H9 (cell line): ENCODE measurements at regions not wholly inside any gene's neighbourhood (a gene's known extent, or its start where the extent isn't known, plus 50 kb on each side); places are given as distances from the start of the nearest gene placed in this dataset.

ENCODE experiments used
- DNase-seq: peaks from one replicate; pipeline ENCODE4 v3.0.0-alpha.2; 2017
- H2AFZ ChIP-seq: one replicate; pipeline ENCODE4 v1.6.1; 2013; ENCODE audit warnings: mild to moderate bottlenecking, low read length, control low read depth, moderate library complexity
- H2AK5ac ChIP-seq: 2 replicates; pipeline ENCODE4 v1.6.1; 2013; ENCODE audit warnings: low read length, control low read depth, mixed read lengths; ENCODE audit not compliant: insufficient read length
- H2BK120ac ChIP-seq: one replicate; pipeline ENCODE4 v1.6.1; 2013; ENCODE audit warnings: low read depth, mild to moderate bottlenecking, low read length, control low read depth, inconsistent platforms; ENCODE audit not compliant: poor library complexity, severe bottlenecking
- H2BK12ac ChIP-seq: 2 replicates; pipeline ENCODE4 v1.6.1; 2013; ENCODE audit warnings: low read length, control low read depth, mixed read lengths, low read depth; ENCODE audit not compliant: insufficient read length
- H2BK15ac ChIP-seq: 2 replicates; pipeline ENCODE4 v1.6.1; 2013; ENCODE audit warnings: low read depth, low read length, control low read depth
- H2BK20ac ChIP-seq: one replicate; pipeline ENCODE4 v1.6.1; 2013; ENCODE audit warnings: low read depth, mild to moderate bottlenecking, low read length, control low read depth, inconsistent platforms; ENCODE audit not compliant: poor library complexity, severe bottlenecking
- H2BK5ac ChIP-seq: 2 replicates; pipeline ENCODE4 v1.6.1; 2013; ENCODE audit warnings: low read length, control low read depth, mixed read lengths; ENCODE audit not compliant: insufficient read length
- H3K14ac ChIP-seq: 2 replicates; pipeline ENCODE4 v1.6.1; 2013; ENCODE audit warnings: low read length, control low read depth; ENCODE audit not compliant: insufficient read depth
- H3K18ac ChIP-seq: 2 replicates; pipeline ENCODE4 v1.6.1; 2013; ENCODE audit warnings: low read depth, mild to moderate bottlenecking, mixed read lengths, low read length, control low read depth; ENCODE audit not compliant: insufficient read length
- H3K23ac ChIP-seq: 2 replicates; pipeline ENCODE4 v1.6.1; 2013; ENCODE audit warnings: low read length, control low read depth, mixed read lengths, low read depth; ENCODE audit not compliant: insufficient read length
- H3K23me2 ChIP-seq: 2 replicates; pipeline ENCODE4 v1.6.1; 2013; ENCODE audit warnings: low read depth, mild to moderate bottlenecking, mixed read lengths, low read length, control low read depth; ENCODE audit not compliant: insufficient read length, poor library complexity, severe bottlenecking
- H3K27ac ChIP-seq: 2 replicates; pipeline ENCODE4 v1.5.1; 2013; ENCODE audit warnings: low read length, control low read depth, mixed read lengths, low read depth; ENCODE audit not compliant: insufficient read length
- H3K27me3 ChIP-seq: 2 replicates; pipeline ENCODE4 v1.6.1; 2013; ENCODE audit warnings: low read length, control low read depth, inconsistent platforms; ENCODE audit not compliant: insufficient read depth
- H3K4ac ChIP-seq: 2 replicates; pipeline ENCODE4 v1.6.1; 2013; ENCODE audit warnings: low read depth, mild to moderate bottlenecking, control low read depth, inconsistent platforms, low read length, moderate library complexity
- H3K4me1 ChIP-seq: 2 replicates; pipeline ENCODE4 v1.6.1; 2013; ENCODE audit warnings: low read length, control low read depth, inconsistent platforms; ENCODE audit not compliant: insufficient read depth
- H3K4me2 ChIP-seq: 2 replicates; pipeline ENCODE4 v1.6.1; 2013; ENCODE audit warnings: low read length, control low read depth, mixed read lengths; ENCODE audit not compliant: insufficient read length, insufficient read depth
- H3K56ac ChIP-seq: 2 replicates; pipeline ENCODE4 v1.6.1; 2013; ENCODE audit warnings: low read depth, mild to moderate bottlenecking, mixed read lengths, low read length, control low read depth; ENCODE audit not compliant: insufficient read length
- H3K79me1 ChIP-seq: 2 replicates; pipeline ENCODE4 v1.6.1; 2013; ENCODE audit warnings: low read depth, mild to moderate bottlenecking, moderate library complexity, low read length, control low read depth, inconsistent platforms; ENCODE audit not compliant: insufficient read depth, poor library complexity, severe bottlenecking
- H3K79me2 ChIP-seq: 2 replicates; pipeline ENCODE4 v1.6.1; 2013; ENCODE audit warnings: low read length, control low read depth, inconsistent platforms; ENCODE audit not compliant: insufficient read depth
- H3K9ac ChIP-seq: 2 replicates; pipeline ENCODE4 v1.6.1; 2013; ENCODE audit warnings: low read length, control low read depth, mixed read lengths; ENCODE audit not compliant: insufficient read length; ENCODE audit errors: extremely low read depth
- H3K9me3 ChIP-seq: one replicate; pipeline ENCODE4 v1.6.1; 2013; ENCODE audit warnings: low read depth, low read length, inconsistent platforms; ENCODE audit not compliant: control insufficient read depth
- H3T11ph ChIP-seq: one replicate; pipeline ENCODE4 v1.6.1; 2013; ENCODE audit warnings: mild to moderate bottlenecking, low read length, control low read depth, inconsistent platforms
- H4K20me1 ChIP-seq: one replicate; pipeline ENCODE4 v1.6.1; 2013; ENCODE audit not compliant: control insufficient read depth, insufficient read length, insufficient read depth
- H4K5ac ChIP-seq: 2 replicates; pipeline ENCODE4 v1.6.1; 2013; ENCODE audit warnings: low read depth, mild to moderate bottlenecking, mixed read lengths, low read length, control low read depth; ENCODE audit not compliant: insufficient read length
- H4K8ac ChIP-seq: replicated peaks from 2 replicates; pipeline ENCODE4 v1.6.1; 2013; ENCODE audit warnings: low read length, control low read depth, mixed read lengths, low read depth; ENCODE audit not compliant: insufficient read length
- H4K91ac ChIP-seq: 2 replicates; pipeline ENCODE4 v1.6.1; 2013; ENCODE audit warnings: low read depth, mild to moderate bottlenecking, moderate library complexity, mixed read lengths, low read length, control low read depth; ENCODE audit not compliant: insufficient read length
- H3K27ac Mint-ChIP-seq, 3 experiments: 2 replicates in 2 of 3; 3 replicates in 1 of 3; pipeline ENCODE4 v1.8.0; 2020 to 2021; ENCODE audit warnings: mixed read lengths in 3 of 3, mild to moderate bottlenecking in 1 of 3, moderate library complexity in 1 of 3
- H3K27me3 Mint-ChIP-seq: 2 replicates; pipeline ENCODE4 v1.8.0; 2021; ENCODE audit warnings: low read depth, mild to moderate bottlenecking, moderate library complexity, mixed read lengths
- H3K36me3 Mint-ChIP-seq, 3 experiments: 2 replicates in 2 of 3; 3 replicates in 1 of 3; pipeline ENCODE4 v1.8.0; 2020 to 2021; ENCODE audit warnings: low read depth in 3 of 3, mixed read lengths in 3 of 3; ENCODE audit not compliant: insufficient read depth in 1 of 3
- H3K4me1 Mint-ChIP-seq, 2 experiments: 2 replicates each; pipeline ENCODE4 v1.8.0; 2020; ENCODE audit warnings: mixed read lengths in 2 of 2
- H3K4me3 Mint-ChIP-seq, 2 experiments: 2 replicates in 1 of 2; 3 replicates in 1 of 2; pipeline ENCODE4 v1.8.0; 2020 to 2021; ENCODE audit warnings: mild to moderate bottlenecking in 2 of 2, mixed read lengths in 2 of 2, moderate library complexity in 1 of 2
- H3K9me3 Mint-ChIP-seq, 2 experiments: 2 replicates in 1 of 2; 3 replicates in 1 of 2; pipeline ENCODE4 v1.8.0; 2020; ENCODE audit warnings: mild to moderate bottlenecking in 2 of 2, mixed read lengths in 2 of 2, moderate library complexity in 1 of 2
- CTCF ChIP-seq: fragments of 200-600 bp; sonication (generic); conservative IDR thresholded peaks from 3 replicates; pipeline ENCODE4 v1.8.0; 2021; ENCODE audit warnings: antibody characterized with exemption, mild to moderate bottlenecking
- WGBS: extraction: QIAGEN DNeasy Blood & Tissue Kit; methylation state at CpG from one replicate; pipeline ENCODE4 v1.1.7; 2013; ENCODE audit warnings: missing lambda C conversion rate, low lambda C conversion rate, mixed read lengths; ENCODE audit not compliant: insufficient read length; ENCODE audit errors: extremely low coverage; 5-methylcytosine and 5-hydroxymethylcytosine counted together

GRCh38 chr11:105215528-105215927 lies 76.0 kb upstream of the CARD18 start:
- H2AK5ac ChIP-seq, result no peak overlapping the region
- H3K79me2 ChIP-seq, result no peaks in the 10 kb centered on the region
- no peak overlapping the region for H4K5ac ChIP-seq
- H3K4me1 ChIP-seq, result no peaks in the 10 kb centered on the region; the same call in 1 of the 2 replicates
- no peak overlapping the region for H3K4me3 Mint-ChIP-seq
- H3K14ac ChIP-seq, result no peak overlapping the region
- no peak overlapping the region for H4K91ac ChIP-seq
- H2BK20ac ChIP-seq, result no peak overlapping the region
- peaks cover 0 to 5% of the 10 kb centered on the region in 2 experiments; a peak in 1 of 4 replicates for H3K4me1 Mint-ChIP-seq
- no peaks in the 10 kb centered on the region for H3K9me3 ChIP-seq
- no peak overlapping the region for H3K18ac ChIP-seq
- H2BK12ac ChIP-seq, result no peak overlapping the region
- no peak overlapping the region for H3K4ac ChIP-seq
- H3K27me3 Mint-ChIP-seq, result no peaks in the 10 kb centered on the region
- no peak overlapping the region for H3K56ac ChIP-seq
- H3K36me3 Mint-ChIP-seq, result peaks cover 3 to 5% (median 4%) of the 10 kb centered on the region in 3 experiments; a peak in 5 of 7 replicates
- no peak overlapping the region for H2BK120ac ChIP-seq
- TF ChIP-seq CTCF, result no peak
- H3K27ac Mint-ChIP-seq, result no peak overlapping the region
- no peak overlapping the region for H3T11ph ChIP-seq
- H3K4me2 ChIP-seq, result no peak overlapping the region
- no peak overlapping the region for H3K27ac ChIP-seq
- WGBS, result no CpG with 5 or more reads among the region's 1 CpG
- H3K79me1 ChIP-seq, result no peaks in the 10 kb centered on the region
- no peak for DNase-seq
- H2AFZ ChIP-seq, result no peak overlapping the region
- no peaks in the 10 kb centered on the region for H3K23me2 ChIP-seq
- no peak overlapping the region for H3K9ac ChIP-seq
- no peaks in the 10 kb centered on the region for H4K20me1 ChIP-seq
- no peak overlapping the region for H3K23ac ChIP-seq
- H3K9me3 Mint-ChIP-seq, result peaks cover 5 to 8% of the 10 kb centered on the region in 2 experiments; a peak in 3 of 5 replicates
- no peaks in the 10 kb centered on the region for H3K27me3 ChIP-seq
- no peak overlapping the region for H2BK15ac ChIP-seq
- H2BK5ac ChIP-seq, result no peak overlapping the region
- no peak overlapping the region for H4K8ac ChIP-seq
